C4-2B (cell line): ENCODE measurements at regions not wholly inside any gene's neighbourhood (a gene's known extent, or its start where the extent isn't known, plus 50 kb on each side); places are given as distances from the start of the nearest gene placed in this dataset.

Experiments used
- ZFX ChIP-seq: fragments of 450-650 bp; IDR thresholded peaks from 2 replicates; pipeline ENCODE4 v1.6.1; 2017
- TF ChIP-seq, protein P1 (sequence below): fragments of 450-650 bp; conservative IDR thresholded peaks from 2 replicates; pipeline ENCODE4 v1.5.1; 2017; ENCODE audit warnings: mild to moderate bottlenecking

DNA sequence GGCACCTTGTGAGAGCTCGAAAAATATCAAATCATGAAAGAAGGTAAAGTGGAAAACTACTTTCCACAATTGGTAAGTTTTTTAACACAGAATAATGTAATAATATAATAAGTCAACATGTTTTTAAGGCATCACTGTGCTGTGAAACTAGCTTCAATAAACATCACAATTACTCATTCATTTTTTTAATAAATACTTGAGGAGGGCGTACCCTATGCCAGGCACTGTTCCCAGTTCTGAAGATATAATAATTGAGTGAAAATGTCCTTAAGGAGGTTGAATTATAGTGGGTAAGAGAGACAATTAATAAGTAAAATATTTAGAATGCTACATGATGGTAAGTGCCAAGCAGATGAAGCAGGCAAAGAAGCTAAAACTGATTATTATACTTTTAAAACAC, 381.4 kb downstream of the ELAVL2 start:
- TF ChIP-seq, protein P1, sequence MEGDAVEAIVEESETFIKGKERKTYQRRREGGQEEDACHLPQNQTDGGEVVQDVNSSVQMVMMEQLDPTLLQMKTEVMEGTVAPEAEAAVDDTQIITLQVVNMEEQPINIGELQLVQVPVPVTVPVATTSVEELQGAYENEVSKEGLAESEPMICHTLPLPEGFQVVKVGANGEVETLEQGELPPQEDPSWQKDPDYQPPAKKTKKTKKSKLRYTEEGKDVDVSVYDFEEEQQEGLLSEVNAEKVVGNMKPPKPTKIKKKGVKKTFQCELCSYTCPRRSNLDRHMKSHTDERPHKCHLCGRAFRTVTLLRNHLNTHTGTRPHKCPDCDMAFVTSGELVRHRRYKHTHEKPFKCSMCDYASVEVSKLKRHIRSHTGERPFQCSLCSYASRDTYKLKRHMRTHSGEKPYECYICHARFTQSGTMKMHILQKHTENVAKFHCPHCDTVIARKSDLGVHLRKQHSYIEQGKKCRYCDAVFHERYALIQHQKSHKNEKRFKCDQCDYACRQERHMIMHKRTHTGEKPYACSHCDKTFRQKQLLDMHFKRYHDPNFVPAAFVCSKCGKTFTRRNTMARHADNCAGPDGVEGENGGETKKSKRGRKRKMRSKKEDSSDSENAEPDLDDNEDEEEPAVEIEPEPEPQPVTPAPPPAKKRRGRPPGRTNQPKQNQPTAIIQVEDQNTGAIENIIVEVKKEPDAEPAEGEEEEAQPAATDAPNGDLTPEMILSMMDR = no peak
- TF ChIP-seq ZFX = no peak
